Epithelial cell of proximal tubule (primary cell): ENCODE measurements at regions not wholly inside any gene's neighbourhood (a gene's known extent, or its start where the extent isn't known, plus 50 kb on each side); places are given as distances from the start of the nearest gene placed in this dataset.
A peak's percentile ranks its signal among the peaks of the same experiment; 100 is the strongest.

Source experiments
- DNase-seq: peaks from one replicate; pipeline ENCODE4 v3.0.0-alpha.2; 2011; ENCODE audit warnings: low read depth
- H3K4me3 ChIP-seq: 2 replicates; pipeline ENCODE4 v1.5.1; 2011; ENCODE audit warnings: low read depth, mild to moderate bottlenecking, low read length
- CTCF ChIP-seq: conservative IDR thresholded peaks from 2 replicates; pipeline ENCODE4 v1.5.1; 2012; ENCODE audit warnings: low read depth, mild to moderate bottlenecking, low read length

GRCh38 chr12:16939871-16940306 is 333.9 kb upstream of the LMO3 start:
- peak; percentile 99 for TF ChIP-seq CTCF
- DNase-seq = peak; percentile 59

GRCh38 chr12:16927259-16927658 is 321.3 kb upstream of the LMO3 start:
- no peak overlapping the region for H3K4me3 ChIP-seq
- no peak for DNase-seq
- TF ChIP-seq CTCF = no peak

More at GRCh38 chr12:16939871-16940306, 333.9 kb upstream of the LMO3 start:
- H3K4me3 ChIP-seq = no peak overlapping the region

GRCh38 chr12:16920451-16920850 is 314.5 kb upstream of the LMO3 start:
- H3K4me3 ChIP-seq = no peak overlapping the region
- DNase-seq = no peak

GRCh38 chr12:16919551-16919950 is 313.6 kb upstream of the LMO3 start:
- H3K4me3 ChIP-seq = no peak overlapping the region
- DNase-seq = no peak
- TF ChIP-seq CTCF = no peak

More at GRCh38 chr12:16920451-16920850, 314.5 kb upstream of the LMO3 start:
- no peak for TF ChIP-seq CTCF

GRCh38 chr12:16914853-16915252 is 308.9 kb upstream of the LMO3 start:
- no peak for TF ChIP-seq CTCF
- no peak overlapping the region for H3K4me3 ChIP-seq
- DNase-seq = no peak

GRCh38 chr12:16913832-16914490 is 308.0 kb upstream of the LMO3 start:
- no peak for DNase-seq
- no peak for TF ChIP-seq CTCF
- H3K4me3 ChIP-seq = no peak overlapping the region

GRCh38 chr12:16901946-16902345 is 296.0 kb upstream of the LMO3 start:
- H3K4me3 ChIP-seq = no peak overlapping the region
- DNase-seq = no peak
- no peak for TF ChIP-seq CTCF
